GM12874 (cell line): ENCODE measurements at regions not wholly inside any gene's neighbourhood (a gene's known extent, or its start where the extent isn't known, plus 50 kb on each side); places are given as distances from the start of the nearest gene placed in this dataset.

Experiments used
- CTCF ChIP-seq: IDR thresholded peaks from 2 replicates; pipeline ENCODE4 v1.5.1; 2011; ENCODE audit warnings: low read depth, mild to moderate bottlenecking, control low read depth, low read length, moderate library complexity; ENCODE audit not compliant: insufficient read depth

GRCh38 chr4:162475246-162475645 is 311.4 kb upstream of the FSTL5 start:
- no peak for TF ChIP-seq CTCF

GRCh38 chr4:162469977-162470376 is 306.2 kb upstream of the FSTL5 start:
- TF ChIP-seq CTCF: no peak

GRCh38 chr4:162461952-162462351 is 298.2 kb upstream of the FSTL5 start:
- TF ChIP-seq CTCF: no peak

GRCh38 chr4:162458051-162458450 is 294.3 kb upstream of the FSTL5 start:
- TF ChIP-seq CTCF: no peak

GRCh38 chr4:162457071-162457865 is 293.5 kb upstream of the FSTL5 start:
- TF ChIP-seq CTCF: no peak

- no peak for TF ChIP-seq CTCF
These were observed 292.3 kb upstream of the FSTL5 start for GRCh38 chr4:162456106-162456505.

- TF ChIP-seq CTCF: no peak
These were observed 286.8 kb upstream of the FSTL5 start for GRCh38 chr4:162450531-162451035.
